HG03139 (cell line): ENCODE measurements at regions not wholly inside any gene's neighbourhood (a gene's known extent, or its start where the extent isn't known, plus 50 kb on each side); places are given as distances from the start of the nearest gene placed in this dataset.

Experiments
- ATAC-seq: cut with Tn5 transposase; IDR thresholded peaks from one replicate; pipeline ENCODE4 v1.9.1; 2021; ENCODE audit not compliant: unreplicated experiment

GRCh38 chr7:106797937-106798336 is 67.1 kb upstream of the PIK3CG start:
- no peak for ATAC-seq

- no peak for ATAC-seq
Observed at GRCh38 chr7:106802589-106802988, 62.5 kb upstream of the PIK3CG start.

- no peak for ATAC-seq
Observed at GRCh38 chr7:106806556-106806955, 58.5 kb upstream of the PIK3CG start.

GRCh38 chr7:106807474-106807873 is 57.6 kb upstream of the PIK3CG start:
- ATAC-seq, result no peak

GRCh38 chr7:106808967-106809635 is 56.0 kb upstream of the PIK3CG start:
- no peak for ATAC-seq

GRCh38 chr7:106811472-106811871 is 53.6 kb upstream of the PIK3CG start:
- ATAC-seq, result no peak

GRCh38 chr7:106812027-106812643 is 52.9 kb upstream of the PIK3CG start:
- ATAC-seq, result no peak

GRCh38 chr7:106813705-106814305 is 51.3 kb upstream of the PIK3CG start:
- no peak for ATAC-seq

- no peak for ATAC-seq
Observed at GRCh38 chr7:106814887-106815286, 50.2 kb upstream of the PIK3CG start.
